Suppressor macrophage treated with lipopolysaccharide for 4 hours (primary cell): ENCODE measurements at regions not wholly inside any gene's neighbourhood (a gene's known extent, or its start where the extent isn't known, plus 50 kb on each side); places are given as distances from the start of the nearest gene placed in this dataset.

Source experiments
- DNase-seq: peaks from one replicate; pipeline ENCODE4 v3.0.0-alpha.2; 2020

GRCh38 chr1:224505454-224506093, 71.0 kb upstream of the WDR26 start:
- no peak for DNase-seq

GRCh38 chr1:224506141-224506814, 71.7 kb upstream of the WDR26 start:
- no peak for DNase-seq

GRCh38 chr1:224507771-224508523, 73.3 kb upstream of the WDR26 start:
- no peak for DNase-seq

- peak; percentile 39 for DNase-seq
These were observed 75.3 kb upstream of the WDR26 start for GRCh38 chr1:224509907-224510306.

DNA sequence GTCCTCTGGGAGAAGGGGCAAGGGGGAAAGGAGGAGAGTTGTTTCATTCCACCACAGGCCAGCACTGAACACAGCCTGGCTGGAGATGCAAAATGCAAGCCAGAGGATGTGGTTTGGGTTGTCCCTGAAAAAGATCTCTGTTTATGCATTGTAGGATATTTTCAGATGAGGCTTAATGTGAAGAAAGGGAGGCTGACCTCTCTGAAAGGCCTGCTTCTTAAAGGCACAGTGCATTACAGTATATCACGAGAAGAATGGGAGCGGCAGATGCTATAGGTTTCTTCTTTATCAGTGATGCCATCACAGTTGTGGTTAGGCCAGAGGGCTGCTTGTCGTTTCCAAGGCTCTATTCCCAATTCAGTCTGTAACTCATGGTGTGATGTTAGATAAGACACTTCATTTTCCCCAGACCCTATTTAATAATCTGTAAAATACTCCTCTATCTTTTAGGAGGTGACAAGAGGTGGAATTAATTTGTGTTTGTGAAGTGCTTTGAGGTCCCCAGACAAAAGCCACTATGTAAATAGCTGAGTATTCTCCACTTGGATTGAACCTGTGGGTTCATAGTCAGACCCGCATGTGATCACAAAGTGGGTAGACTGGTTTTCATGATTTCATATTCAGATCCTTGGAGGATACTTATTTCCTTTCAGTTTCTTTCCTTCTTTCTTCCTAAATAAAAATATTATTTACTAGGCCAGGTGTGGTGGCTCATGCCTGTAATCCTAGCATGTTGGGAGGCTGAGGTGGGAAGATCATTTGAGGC, 76.5 kb upstream of the WDR26 start:
- DNase-seq, result no peak

DNA sequence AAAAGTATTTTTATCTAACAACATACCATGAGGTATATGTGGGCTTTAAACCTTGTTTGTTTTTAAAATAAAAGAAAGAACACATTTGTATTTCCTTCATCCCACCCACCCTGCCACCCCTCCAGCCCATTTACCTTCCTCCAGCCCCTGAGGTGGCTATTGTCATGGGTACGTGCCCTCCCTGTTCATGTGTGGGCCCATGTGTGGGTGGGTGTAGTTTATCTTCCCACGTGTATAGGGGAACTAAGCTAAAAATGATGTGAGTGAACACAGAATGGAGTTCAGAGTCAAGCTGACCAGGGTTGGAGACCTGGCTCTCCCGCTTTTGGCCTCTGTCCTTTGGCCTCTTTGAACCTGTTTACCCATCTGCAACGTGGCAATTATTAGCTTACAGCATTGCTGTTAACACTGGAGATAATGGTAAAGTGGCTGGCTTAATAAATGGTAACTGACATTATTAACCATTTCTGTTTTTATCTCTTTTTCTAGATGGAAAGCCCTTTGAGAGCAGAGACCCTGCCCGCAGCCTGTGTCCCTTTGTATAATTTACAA, 78.1 kb upstream of the WDR26 start:
- no peak for DNase-seq

DNA sequence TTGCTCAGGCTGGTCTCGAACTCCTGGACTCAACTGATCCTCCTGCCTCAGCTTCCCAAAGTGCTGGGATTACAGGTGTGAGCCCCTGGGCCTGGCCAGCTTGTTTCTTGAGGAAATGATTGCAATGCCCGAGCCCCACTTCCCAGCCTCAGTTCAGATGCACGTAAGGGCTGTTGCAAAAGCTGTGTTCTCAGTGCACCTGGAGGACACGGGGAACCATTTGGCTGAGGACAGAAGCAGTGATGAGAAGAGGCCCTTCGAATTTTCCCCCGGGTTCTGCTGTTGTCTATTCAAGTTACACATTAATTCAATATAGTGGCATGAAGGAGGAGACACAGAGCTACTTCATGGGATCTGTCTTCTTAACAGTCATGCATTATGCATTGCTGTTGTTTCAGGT, 78.8 kb upstream of the WDR26 start:
- no peak for DNase-seq

- peak; percentile 93 for DNase-seq
These were observed 79.2 kb upstream of the WDR26 start for GRCh38 chr1:224513787-224514209.

DNA sequence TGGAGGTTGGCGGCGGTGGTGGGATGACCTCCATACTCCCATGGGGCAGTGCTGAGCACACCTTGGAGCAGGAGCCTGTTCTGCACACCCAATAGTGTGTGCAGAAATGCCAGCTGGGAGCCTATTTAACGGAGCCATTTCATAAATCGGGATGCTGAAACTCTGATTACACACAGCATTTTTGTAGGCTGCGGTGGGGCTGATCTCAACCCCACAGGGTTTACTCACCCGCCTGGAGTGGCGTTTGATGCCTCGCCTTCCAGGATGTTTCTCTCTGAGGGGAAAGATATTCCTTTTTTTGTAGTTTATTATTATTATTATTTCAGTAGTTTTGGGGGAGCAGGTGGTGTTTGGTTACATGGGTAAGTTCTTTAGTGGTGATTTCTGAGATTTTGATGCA, 82.6 kb upstream of the WDR26 start:
- no peak for DNase-seq

- no peak for DNase-seq
These were observed 83.9 kb upstream of the WDR26 start for GRCh38 chr1:224518528-224518927.

- DNase-seq, result no peak
These were observed 85.3 kb upstream of the WDR26 start for GRCh38 chr1:224519874-224520273.

DNA sequence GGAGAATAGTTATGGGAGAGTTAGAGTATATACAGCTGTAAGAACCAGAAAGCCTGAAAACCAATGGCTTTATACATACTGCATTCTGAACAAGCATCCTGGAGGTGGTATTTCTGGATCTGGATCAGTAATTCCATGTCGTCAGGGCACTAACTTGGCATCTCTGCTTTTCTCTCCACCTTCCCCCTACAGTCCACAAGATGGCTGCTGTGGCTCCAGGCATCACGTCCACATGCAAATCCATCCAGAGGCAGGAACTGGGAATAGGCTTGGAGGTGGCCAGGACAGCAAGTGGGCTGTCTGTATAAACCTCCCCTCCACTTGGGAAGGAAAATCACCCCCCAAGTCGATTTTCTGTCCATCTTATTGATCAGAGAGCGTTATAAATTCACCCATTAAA, 86.2 kb upstream of the WDR26 start:
- DNase-seq, result no peak

GRCh38 chr1:224521904-224522734, 87.5 kb upstream of the WDR26 start:
- DNase-seq, result no peak

DNA sequence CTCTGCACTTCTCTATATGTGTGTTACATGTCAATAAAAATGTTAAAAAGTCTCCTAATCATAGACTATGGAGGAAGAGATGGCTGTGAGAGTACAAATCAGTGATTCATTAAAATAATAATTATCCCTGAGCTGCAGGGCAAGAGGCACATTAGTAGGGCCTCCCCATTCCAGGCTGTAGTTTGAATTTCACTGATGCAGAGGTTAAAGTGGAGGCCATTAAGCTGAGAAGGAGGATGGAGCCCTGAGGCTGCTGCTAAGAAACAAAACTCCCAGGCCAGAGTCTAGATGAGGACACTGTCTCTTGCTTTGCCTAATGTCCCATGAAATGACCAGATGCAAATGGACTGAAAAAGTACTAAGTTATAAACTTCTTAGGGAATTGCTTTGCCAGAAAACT, 89.1 kb upstream of the WDR26 start:
- DNase-seq, result no peak

GRCh38 chr1:224524679-224525078, 90.1 kb upstream of the WDR26 start:
- no peak for DNase-seq

DNA sequence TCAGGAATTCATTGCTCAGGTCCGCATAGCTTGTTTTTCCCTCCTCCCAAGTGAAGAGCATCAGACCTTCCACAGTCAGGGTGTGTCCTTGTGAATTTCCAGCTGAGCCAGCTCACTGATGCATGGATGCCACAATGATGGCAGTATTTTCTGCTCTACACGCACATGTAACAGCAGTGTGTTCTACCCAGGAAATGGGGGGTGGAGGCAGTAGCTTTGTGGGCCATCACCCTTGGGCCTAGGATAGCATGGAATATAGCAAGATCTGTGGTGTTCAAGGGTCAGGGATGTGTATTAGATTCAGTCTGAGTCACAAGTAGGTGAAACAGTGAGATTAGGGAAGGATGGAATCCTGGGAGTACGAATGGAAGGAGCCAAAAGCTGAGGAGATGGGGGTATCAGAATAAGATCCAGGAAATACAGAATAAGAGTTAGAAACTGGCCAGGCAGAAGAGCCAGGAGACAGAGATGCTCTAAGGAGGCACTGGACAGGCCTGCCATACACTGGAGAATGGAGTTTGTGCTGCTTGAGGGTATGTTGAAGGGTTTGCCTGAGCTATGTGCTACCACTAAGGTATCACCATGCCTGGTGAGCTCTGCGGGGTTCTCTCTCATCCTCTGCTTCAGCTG, 90.6 kb upstream of the CNIH3 start:
- DNase-seq, result no peak

DNA sequence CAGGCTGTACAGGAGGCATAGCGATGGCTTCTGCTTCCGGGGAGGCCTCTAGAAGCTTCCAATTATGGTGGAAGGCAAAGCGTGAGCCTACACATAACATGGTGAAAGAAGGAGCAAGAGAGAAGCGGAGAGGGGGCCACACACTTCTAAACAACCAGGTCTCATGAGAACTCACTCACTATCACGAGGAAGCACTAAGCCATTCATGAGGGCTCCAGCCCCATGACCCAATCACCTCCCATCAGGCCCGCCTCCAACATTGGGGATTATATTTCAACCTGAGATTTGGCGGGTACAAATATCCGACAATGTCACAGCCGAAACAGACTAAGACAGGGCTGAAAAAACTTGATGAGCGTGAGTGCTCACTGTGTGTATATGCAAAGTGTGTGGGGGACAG, 89.3 kb upstream of the CNIH3 start:
- DNase-seq, result no peak

DNA sequence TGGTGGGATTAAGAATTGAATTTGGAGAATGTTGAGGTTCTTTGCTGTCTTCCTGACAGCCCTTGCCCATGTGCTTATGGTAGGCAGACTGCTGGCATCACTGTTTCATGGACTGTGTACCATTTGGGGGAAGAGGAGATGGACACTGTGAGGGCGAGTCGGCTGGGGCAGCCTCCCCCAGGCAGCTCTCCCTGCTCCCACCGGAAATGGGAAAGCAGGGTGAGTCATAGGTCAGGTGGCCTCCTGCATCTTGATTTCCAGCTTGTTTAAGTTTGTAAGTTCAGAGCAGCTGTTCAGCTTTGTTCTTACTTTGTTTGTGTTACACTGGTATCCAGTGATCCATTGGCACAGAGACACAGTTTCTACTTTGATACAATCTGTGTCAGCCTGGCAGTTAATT, 87.2 kb upstream of the CNIH3 start:
- DNase-seq, result no peak

DNA sequence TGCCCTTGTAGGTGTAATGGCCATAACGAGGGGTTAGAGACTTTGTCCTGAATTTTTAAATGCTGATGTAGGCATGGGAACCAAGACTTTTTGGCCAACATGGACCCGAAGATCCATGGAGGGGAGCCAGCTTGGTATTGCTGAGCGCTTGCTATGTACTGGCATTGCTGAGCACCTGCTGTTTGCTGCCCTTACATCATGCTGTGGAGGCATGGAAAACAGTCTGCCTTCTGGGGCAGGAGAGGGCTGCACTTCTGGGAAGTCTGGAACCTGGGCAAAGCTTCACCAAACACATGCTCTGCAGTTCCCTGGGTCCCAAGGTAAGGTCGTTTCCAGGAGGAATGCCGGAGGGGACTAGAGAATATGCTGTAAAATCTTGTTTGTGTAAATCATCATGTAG, 86.3 kb upstream of the CNIH3 start:
- no peak for DNase-seq

- no peak for DNase-seq
These were observed 82.6 kb upstream of the CNIH3 start for GRCh38 chr1:224533517-224533916.

- no peak for DNase-seq
These were observed 81.4 kb upstream of the CNIH3 start for GRCh38 chr1:224534731-224535130.

- no peak for DNase-seq
These were observed 80.5 kb upstream of the CNIH3 start for GRCh38 chr1:224535641-224536040.
